HEK293 (cell line): ENCODE measurements at regions not wholly inside any gene's neighbourhood (a gene's known extent, or its start where the extent isn't known, plus 50 kb on each side); places are given as distances from the start of the nearest gene placed in this dataset.

Experiments used
- CTCF ChIA-PET: fragments of 350-600 bp; formaldehyde crosslinking; extraction: SDS; loops from one replicate; lab custom pipeline; 2021; ENCODE audit warnings: antibody characterized with exemption; lab: Yijun Ruan, JAX
- POLR2A ChIA-PET: fragments of 300-600 bp; formaldehyde crosslinking; extraction: SDS; loops from one replicate; lab custom pipeline; 2020; ENCODE audit warnings: antibody characterized with exemption, inconsistent platforms; lab: Yijun Ruan, JAX
- H3K27ac ChIP-seq: fragments of 200-500 bp; sonication (Bioruptor generic); 2 replicates; pipeline ENCODE4 v1.5.1; 2014; ENCODE audit warnings: low read depth, low read length, control low read depth, inconsistent platforms; ENCODE audit errors: extremely low read depth
- H3K36me3 ChIP-seq, 2 experiments: fragments of 200-500 bp in 1 of 2; sonication (Bioruptor generic) in 1 of 2; 1 replicate in 1 of 2; 2 replicates in 1 of 2; pipeline ENCODE4 v1.5.1; 2014 to 2017; ENCODE audit warnings: inconsistent platforms in 2 of 2, low read length in 2 of 2; ENCODE audit not compliant: control insufficient read depth in 2 of 2, insufficient read depth in 1 of 2
- H3K4me1 ChIP-seq: fragments of 200-500 bp; sonication (Bioruptor generic); 2 replicates; pipeline ENCODE4 v1.5.1; 2014; ENCODE audit warnings: mild to moderate bottlenecking, low read length, inconsistent platforms; ENCODE audit not compliant: control insufficient read depth, insufficient read depth
- H3K4me3 ChIP-seq: 2 replicates; pipeline ENCODE4 v1.5.1; 2011; ENCODE audit warnings: low read depth, mild to moderate bottlenecking, control low read depth, low read length, moderate library complexity
- H3K9me3 ChIP-seq: fragments of 200-500 bp; sonication (Bioruptor generic); 2 replicates; pipeline ENCODE4 v1.5.1; 2014; ENCODE audit warnings: low read depth, low read length, inconsistent platforms; ENCODE audit not compliant: control insufficient read depth, insufficient read depth
- BCL11B ChIP-seq: fragments of 450-650 bp; formaldehyde crosslinking; IDR thresholded peaks from 2 replicates; pipeline ENCODE4 v1.5.1; 2016; ENCODE audit warnings: low read depth, missing biosample characterization, missing genetic modification characterization
- HOXC10 ChIP-seq: sonication (generic); formaldehyde crosslinking; IDR thresholded peaks from 2 replicates; pipeline ENCODE4 v1.8.1; 2023; ENCODE audit warnings: mild to moderate bottlenecking, missing genetic modification reagents
- HOXD13 ChIP-seq: sonication (generic); formaldehyde crosslinking; IDR thresholded peaks from 2 replicates; pipeline ENCODE4 v1.8.0; 2022; ENCODE audit warnings: missing genetic modification reagents, borderline replicate concordance
- SALL2 ChIP-seq: fragments of 450-650 bp; formaldehyde crosslinking; IDR thresholded peaks from 2 replicates; pipeline ENCODE4 v1.5.0; 2017; ENCODE audit warnings: missing biosample characterization, mild to moderate bottlenecking, missing genetic modification characterization, borderline replicate concordance
- ZBTB1 ChIP-seq: fragments of 450-650 bp; formaldehyde crosslinking; IDR thresholded peaks from 2 replicates; pipeline ENCODE4 v1.5.1; 2016; ENCODE audit warnings: missing biosample characterization, missing genetic modification characterization
- ZBTB17 ChIP-seq: fragments of 450-650 bp; formaldehyde crosslinking; IDR thresholded peaks from 2 replicates; pipeline ENCODE4 v1.5.1; 2016; ENCODE audit warnings: missing biosample characterization, missing genetic modification characterization
- ZBTB20 ChIP-seq: fragments of 450-650 bp; formaldehyde crosslinking; IDR thresholded peaks from 2 replicates; pipeline ENCODE4 v1.5.1; 2016; ENCODE audit warnings: missing biosample characterization, missing genetic modification characterization
- ZFP69B ChIP-seq: fragments of 450-650 bp; formaldehyde crosslinking; IDR thresholded peaks from 2 replicates; pipeline ENCODE4 v1.5.1; 2016; ENCODE audit warnings: missing biosample characterization, missing genetic modification characterization
- ZNF184 ChIP-seq: fragments of 450-650 bp; IDR thresholded peaks from 2 replicates; pipeline ENCODE4 v1.5.1; 2018; ENCODE audit warnings: missing biosample characterization, mild to moderate bottlenecking, missing genetic modification characterization
- ZNF214 ChIP-seq: fragments of 450-650 bp; formaldehyde crosslinking; IDR thresholded peaks from 2 replicates; pipeline ENCODE4 v1.5.1; 2017; ENCODE audit warnings: missing biosample characterization, mild to moderate bottlenecking, missing genetic modification characterization, borderline replicate concordance
- ZNF394 ChIP-seq: fragments of 450-650 bp; formaldehyde crosslinking; IDR thresholded peaks from 2 replicates; pipeline ENCODE4 v1.5.1; 2016; ENCODE audit warnings: missing biosample characterization, missing genetic modification characterization, mild to moderate bottlenecking, moderate library complexity, borderline replicate concordance
- ZNF529 ChIP-seq: fragments of 450-650 bp; formaldehyde crosslinking; IDR thresholded peaks from 2 replicates; pipeline ENCODE4 v1.5.1; 2017; ENCODE audit warnings: missing genetic modification characterization, missing biosample characterization; ENCODE audit not compliant: insufficient replicate concordance
- ZNF548 ChIP-seq: fragments of 450-650 bp; formaldehyde crosslinking; IDR thresholded peaks from 2 replicates; pipeline ENCODE4 v1.5.1; 2016; ENCODE audit warnings: missing biosample characterization, missing genetic modification characterization
- ZNF701 ChIP-seq: fragments of 450-650 bp; formaldehyde crosslinking; IDR thresholded peaks from 2 replicates; pipeline ENCODE4 v1.5.1; 2016; ENCODE audit warnings: missing biosample characterization, missing genetic modification characterization
- ZNF776 ChIP-seq: fragments of 450-650 bp; formaldehyde crosslinking; IDR thresholded peaks from 2 replicates; pipeline ENCODE4 v1.5.0; 2017; ENCODE audit warnings: missing biosample characterization, missing genetic modification characterization, borderline replicate concordance
- TF ChIP-seq, protein P1 (sequence below): fragments of 450-650 bp; formaldehyde crosslinking; IDR thresholded peaks from 2 replicates; pipeline ENCODE4 v1.5.1; 2017; ENCODE audit warnings: missing biosample characterization, missing genetic modification characterization
- TF ChIP-seq, protein P2 (sequence below): IDR thresholded peaks from 2 replicates; pipeline ENCODE4 v1.6.1; 2011; ENCODE audit warnings: mild to moderate bottlenecking, low read depth, low read length, borderline replicate concordance
- TF ChIP-seq, protein P3 (sequence below): fragments of 450-650 bp; formaldehyde crosslinking; IDR thresholded peaks from 2 replicates; pipeline ENCODE4 v1.5.1; 2016; ENCODE audit warnings: missing biosample characterization, missing genetic modification characterization
- TF ChIP-seq, protein P4 (sequence below): fragments of 450-650 bp; formaldehyde crosslinking; IDR thresholded peaks from 2 replicates; pipeline ENCODE4 v1.5.1; 2017; ENCODE audit warnings: missing biosample characterization, missing genetic modification characterization
- TF ChIP-seq, protein P5 (sequence below): fragments of 450-650 bp; formaldehyde crosslinking; IDR thresholded peaks from 2 replicates; pipeline ENCODE4; 2016; ENCODE audit warnings: missing biosample characterization, missing genetic modification characterization
- TF ChIP-seq, protein P6 (sequence below): fragments of 450-650 bp; formaldehyde crosslinking; IDR thresholded peaks from 2 replicates; pipeline ENCODE4 v1.5.1; 2016; ENCODE audit warnings: missing biosample characterization, missing genetic modification characterization
- TF ChIP-seq, protein P7 (sequence below): fragments of 450-650 bp; formaldehyde crosslinking; IDR thresholded peaks from 2 replicates; pipeline ENCODE4 v1.5.1; 2016; ENCODE audit warnings: missing biosample characterization, missing genetic modification characterization
- TF ChIP-seq, protein P8 (sequence below): fragments of 450-650 bp; formaldehyde crosslinking; IDR thresholded peaks from 2 replicates; pipeline ENCODE4 v1.5.1; 2016; ENCODE audit warnings: missing biosample characterization, missing genetic modification characterization

DNA sequence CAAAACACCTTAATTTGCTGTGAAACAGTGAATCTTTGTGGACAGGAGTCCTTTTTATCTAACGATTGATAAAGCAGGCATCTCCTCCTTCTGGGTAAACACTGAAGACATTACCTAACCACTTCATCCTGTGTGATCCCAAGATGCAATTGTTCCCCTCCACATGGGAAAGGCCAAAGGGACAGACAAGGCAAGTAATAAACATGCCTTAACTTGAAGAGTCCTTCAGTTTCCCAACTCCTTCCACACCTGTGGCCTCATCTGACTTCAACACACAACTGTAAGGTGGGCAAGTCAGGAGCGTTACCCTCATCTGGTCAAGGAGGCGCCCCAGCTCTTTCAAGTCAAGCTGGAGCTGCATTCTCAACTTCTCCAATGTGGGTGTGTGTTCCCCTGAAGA, 278.6 kb downstream of the ABCC12 start:
- H3K4me1 ChIP-seq, result no peaks in the 10 kb centered on the region
- ChIA-PET CTCF (no interaction called here), POLR2A (no interaction called here)
- no peaks in the 10 kb centered on the region for H3K9me3 ChIP-seq
- no peak overlapping the region for H3K4me3 ChIP-seq
- TF ChIP-seq, protein P1, sequence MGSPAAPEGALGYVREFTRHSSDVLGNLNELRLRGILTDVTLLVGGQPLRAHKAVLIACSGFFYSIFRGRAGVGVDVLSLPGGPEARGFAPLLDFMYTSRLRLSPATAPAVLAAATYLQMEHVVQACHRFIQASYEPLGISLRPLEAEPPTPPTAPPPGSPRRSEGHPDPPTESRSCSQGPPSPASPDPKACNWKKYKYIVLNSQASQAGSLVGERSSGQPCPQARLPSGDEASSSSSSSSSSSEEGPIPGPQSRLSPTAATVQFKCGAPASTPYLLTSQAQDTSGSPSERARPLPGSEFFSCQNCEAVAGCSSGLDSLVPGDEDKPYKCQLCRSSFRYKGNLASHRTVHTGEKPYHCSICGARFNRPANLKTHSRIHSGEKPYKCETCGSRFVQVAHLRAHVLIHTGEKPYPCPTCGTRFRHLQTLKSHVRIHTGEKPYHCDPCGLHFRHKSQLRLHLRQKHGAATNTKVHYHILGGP (tag by site-specific recombination), result no peak
- TF ChIP-seq, protein P2, sequence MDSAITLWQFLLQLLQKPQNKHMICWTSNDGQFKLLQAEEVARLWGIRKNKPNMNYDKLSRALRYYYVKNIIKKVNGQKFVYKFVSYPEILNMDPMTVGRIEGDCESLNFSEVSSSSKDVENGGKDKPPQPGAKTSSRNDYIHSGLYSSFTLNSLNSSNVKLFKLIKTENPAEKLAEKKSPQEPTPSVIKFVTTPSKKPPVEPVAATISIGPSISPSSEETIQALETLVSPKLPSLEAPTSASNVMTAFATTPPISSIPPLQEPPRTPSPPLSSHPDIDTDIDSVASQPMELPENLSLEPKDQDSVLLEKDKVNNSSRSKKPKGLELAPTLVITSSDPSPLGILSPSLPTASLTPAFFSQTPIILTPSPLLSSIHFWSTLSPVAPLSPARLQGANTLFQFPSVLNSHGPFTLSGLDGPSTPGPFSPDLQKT, result no peak
- no peak for TF ChIP-seq BCL11B
- TF ChIP-seq ZNF529 (tag by site-specific recombination), result no peak
- TF ChIP-seq ZNF701 (tag by site-specific recombination), result no peak
- no peak for TF ChIP-seq ZNF776
- TF ChIP-seq ZFP69B (tag by site-specific recombination), result no peak
- no peak for TF ChIP-seq SALL2
- TF ChIP-seq, protein P3, sequence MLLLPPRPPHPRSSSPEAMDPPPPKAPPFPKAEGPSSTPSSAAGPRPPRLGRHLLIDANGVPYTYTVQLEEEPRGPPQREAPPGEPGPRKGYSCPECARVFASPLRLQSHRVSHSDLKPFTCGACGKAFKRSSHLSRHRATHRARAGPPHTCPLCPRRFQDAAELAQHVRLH (tag by site-specific recombination), result no peak
- H3K27ac ChIP-seq, result no peak overlapping the region
- H3K36me3 ChIP-seq, result no peaks in the 10 kb centered on the region

DNA sequence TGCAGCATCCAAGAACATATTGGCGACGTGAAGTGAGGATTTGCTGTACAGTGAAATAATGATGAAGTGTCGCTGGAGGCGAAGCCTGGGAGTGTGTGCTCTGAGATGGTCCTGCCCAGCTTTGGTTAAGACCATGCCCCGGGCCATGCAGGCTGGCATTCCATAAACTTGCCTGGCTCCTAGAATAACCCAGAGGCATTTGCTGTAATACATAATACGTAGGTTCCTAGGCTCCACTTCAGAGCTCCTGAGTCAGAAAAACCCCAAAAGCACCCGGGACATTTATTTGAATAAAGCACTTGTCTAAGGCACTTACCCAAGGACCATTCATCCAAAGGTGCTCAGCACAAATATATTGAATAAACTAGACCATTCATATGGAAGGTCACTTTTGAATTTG, 279.3 kb downstream of the ABCC12 start:
- no peaks in the 10 kb centered on the region for H3K9me3 ChIP-seq
- H3K4me1 ChIP-seq, result no peaks in the 10 kb centered on the region
- POLR2A ChIA-PET, result no interaction called here
- CTCF ChIA-PET, result interaction anchor here (0.5 kb wide), 1 partner anchor 288 kb away, joined by 3 read pairs; no protein-coding TSS in a partner anchor
- no peaks in the 10 kb centered on the region for H3K36me3 ChIP-seq
- no peak overlapping the region for H3K27ac ChIP-seq
- H3K4me3 ChIP-seq, result no peak overlapping the region
- TF ChIP-seq, protein P4, sequence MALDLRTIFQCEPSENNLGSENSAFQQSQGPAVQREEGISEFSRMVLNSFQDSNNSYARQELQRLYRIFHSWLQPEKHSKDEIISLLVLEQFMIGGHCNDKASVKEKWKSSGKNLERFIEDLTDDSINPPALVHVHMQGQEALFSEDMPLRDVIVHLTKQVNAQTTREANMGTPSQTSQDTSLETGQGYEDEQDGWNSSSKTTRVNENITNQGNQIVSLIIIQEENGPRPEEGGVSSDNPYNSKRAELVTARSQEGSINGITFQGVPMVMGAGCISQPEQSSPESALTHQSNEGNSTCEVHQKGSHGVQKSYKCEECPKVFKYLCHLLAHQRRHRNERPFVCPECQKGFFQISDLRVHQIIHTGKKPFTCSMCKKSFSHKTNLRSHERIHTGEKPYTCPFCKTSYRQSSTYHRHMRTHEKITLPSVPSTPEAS, result no peak
- TF ChIP-seq ZNF184, result no peak
- TF ChIP-seq HOXD13 (CRISPR knock-in tag), result no peak
- TF ChIP-seq, protein P5, sequence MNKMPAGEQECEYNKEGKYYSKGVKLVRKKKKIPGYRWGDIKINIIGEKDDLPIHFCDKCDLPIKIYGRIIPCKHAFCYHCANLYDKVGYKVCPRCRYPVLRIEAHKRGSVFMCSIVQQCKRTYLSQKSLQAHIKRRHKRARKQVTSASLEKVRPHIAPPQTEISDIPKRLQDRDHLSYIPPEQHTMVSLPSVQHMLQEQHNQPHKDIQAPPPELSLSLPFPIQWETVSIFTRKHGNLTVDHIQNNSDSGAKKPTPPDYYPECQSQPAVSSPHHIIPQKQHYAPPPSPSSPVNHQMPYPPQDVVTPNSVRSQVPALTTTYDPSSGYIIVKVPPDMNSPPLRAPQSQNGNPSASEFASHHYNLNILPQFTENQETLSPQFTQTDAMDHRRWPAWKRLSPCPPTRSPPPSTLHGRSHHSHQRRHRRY, result no peak
- TF ChIP-seq, protein P2, result no peak
- TF ChIP-seq ZBTB17 (tag by site-specific recombination), result no peak
- no peak for TF ChIP-seq ZBTB1
- TF ChIP-seq ZNF214 (tag by site-specific recombination), result no peak
- TF ChIP-seq ZBTB20 (tag by site-specific recombination), result no peak
- TF ChIP-seq ZNF548 (tag by site-specific recombination), result no peak
- TF ChIP-seq, protein P6, sequence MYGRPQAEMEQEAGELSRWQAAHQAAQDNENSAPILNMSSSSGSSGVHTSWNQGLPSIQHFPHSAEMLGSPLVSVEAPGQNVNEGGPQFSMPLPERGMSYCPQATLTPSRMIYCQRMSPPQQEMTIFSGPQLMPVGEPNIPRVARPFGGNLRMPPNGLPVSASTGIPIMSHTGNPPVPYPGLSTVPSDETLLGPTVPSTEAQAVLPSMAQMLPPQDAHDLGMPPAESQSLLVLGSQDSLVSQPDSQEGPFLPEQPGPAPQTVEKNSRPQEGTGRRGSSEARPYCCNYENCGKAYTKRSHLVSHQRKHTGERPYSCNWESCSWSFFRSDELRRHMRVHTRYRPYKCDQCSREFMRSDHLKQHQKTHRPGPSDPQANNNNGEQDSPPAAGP (tag by site-specific recombination), result no peak
- TF ChIP-seq, protein P7, sequence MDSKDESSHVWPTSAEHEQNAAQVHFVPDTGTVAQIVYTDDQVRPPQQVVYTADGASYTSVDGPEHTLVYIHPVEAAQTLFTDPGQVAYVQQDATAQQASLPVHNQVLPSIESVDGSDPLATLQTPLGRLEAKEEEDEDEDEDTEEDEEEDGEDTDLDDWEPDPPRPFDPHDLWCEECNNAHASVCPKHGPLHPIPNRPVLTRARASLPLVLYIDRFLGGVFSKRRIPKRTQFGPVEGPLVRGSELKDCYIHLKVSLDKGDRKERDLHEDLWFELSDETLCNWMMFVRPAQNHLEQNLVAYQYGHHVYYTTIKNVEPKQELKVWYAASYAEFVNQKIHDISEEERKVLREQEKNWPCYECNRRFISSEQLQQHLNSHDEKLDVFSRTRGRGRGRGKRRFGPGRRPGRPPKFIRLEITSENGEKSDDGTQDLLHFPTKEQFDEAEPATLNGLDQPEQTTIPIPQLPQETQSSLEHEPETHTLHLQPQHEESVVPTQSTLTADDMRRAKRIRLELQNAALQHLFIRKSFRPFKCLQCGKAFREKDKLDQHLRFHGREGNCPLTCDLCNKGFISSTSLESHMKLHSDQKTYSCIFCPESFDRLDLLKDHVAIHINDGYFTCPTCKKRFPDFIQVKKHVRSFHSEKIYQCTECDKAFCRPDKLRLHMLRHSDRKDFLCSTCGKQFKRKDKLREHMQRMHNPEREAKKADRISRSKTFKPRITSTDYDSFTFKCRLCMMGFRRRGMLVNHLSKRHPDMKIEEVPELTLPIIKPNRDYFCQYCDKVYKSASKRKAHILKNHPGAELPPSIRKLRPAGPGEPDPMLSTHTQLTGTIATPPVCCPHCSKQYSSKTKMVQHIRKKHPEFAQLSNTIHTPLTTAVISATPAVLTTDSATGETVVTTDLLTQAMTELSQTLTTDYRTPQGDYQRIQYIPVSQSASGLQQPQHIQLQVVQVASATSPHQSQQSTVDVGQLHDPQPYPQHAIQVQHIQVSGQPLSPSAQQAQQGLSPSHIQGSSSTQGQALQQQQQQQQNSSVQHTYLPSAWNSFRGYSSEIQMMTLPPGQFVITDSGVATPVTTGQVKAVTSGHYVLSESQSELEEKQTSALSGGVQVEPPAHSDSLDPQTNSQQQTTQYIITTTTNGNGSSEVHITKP (tag by site-specific recombination), result no peak
- TF ChIP-seq, protein P8, sequence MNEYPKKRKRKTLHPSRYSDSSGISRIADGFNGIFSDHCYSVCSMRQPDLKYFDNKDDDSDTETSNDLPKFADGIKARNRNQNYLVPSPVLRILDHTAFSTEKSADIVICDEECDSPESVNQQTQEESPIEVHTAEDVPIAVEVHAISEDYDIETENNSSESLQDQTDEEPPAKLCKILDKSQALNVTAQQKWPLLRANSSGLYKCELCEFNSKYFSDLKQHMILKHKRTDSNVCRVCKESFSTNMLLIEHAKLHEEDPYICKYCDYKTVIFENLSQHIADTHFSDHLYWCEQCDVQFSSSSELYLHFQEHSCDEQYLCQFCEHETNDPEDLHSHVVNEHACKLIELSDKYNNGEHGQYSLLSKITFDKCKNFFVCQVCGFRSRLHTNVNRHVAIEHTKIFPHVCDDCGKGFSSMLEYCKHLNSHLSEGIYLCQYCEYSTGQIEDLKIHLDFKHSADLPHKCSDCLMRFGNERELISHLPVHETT (tag by site-specific recombination), result no peak
- TF ChIP-seq ZNF394 (tag by site-specific recombination), result no peak
- no peak for TF ChIP-seq HOXC10
